ENCODE measurements at regions not wholly inside any gene's neighbourhood (a gene's known extent, or its start where the extent isn't known, plus 50 kb on each side); places are given as distances from the start of the nearest gene placed in this dataset.

DNA sequence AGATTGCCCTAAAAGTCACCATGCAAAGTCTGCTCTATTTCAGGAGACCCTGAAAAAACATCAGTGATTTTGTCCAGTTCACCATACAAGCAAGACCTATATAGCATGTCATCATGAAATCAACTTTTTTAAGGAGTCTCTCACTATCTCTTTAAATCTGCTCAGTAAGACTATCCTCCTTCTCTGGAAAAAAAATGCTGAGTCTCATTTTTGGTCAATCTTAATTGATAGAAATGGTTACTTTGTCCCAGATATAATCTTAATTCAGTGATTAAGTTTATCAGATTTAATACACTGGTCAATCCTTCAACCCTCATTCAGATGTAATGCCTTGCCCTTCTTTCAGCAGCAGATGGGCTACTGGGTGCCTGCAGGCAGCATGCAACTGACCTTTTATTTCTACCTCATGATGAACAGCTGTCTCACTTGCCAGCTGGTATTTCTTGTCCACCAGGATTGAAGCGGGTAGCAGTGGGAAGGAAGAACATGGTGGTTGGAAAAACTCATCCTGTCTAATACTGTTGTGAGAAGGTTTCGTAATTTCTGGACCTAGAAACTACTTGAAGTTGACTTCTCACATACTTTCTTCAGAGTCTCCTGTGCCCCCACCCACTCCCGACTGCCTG, 375.3 kb downstream of the DNAH5 start:
- Histone ChIP-seq H3K4me3 (ENCODE audit: low read length in 2 of 2) (no peak overlapping the region), H3K27me3 (ENCODE audit: control insufficient read depth in 2 of 2, insufficient read depth in 2 of 2, low read length in 2 of 2) (no peaks in the 10 kb centered on the region), H3K9me3 (ENCODE audit: control insufficient read depth in 2 of 2, low read length in 2 of 2) (peaks cover 0 to 2% of the 10 kb centered on the region in 2 donors), H3K36me3 (ENCODE audit: control insufficient read depth in 2 of 2, insufficient read depth in 2 of 2, low read length in 2 of 2) (no peaks in the 10 kb centered on the region), H3K27ac (ENCODE audit: low read depth in 2 of 2, low read length in 2 of 2) (no peak overlapping the region), H3K9ac (ENCODE audit: low read depth in 1 of 2, low read length in 2 of 2) (no peak overlapping the region), H3K4me1 (ENCODE audit: control insufficient read depth in 2 of 2, insufficient read depth in 2 of 2, low read length in 2 of 2) (no peaks in the 10 kb centered on the region)

DNA sequence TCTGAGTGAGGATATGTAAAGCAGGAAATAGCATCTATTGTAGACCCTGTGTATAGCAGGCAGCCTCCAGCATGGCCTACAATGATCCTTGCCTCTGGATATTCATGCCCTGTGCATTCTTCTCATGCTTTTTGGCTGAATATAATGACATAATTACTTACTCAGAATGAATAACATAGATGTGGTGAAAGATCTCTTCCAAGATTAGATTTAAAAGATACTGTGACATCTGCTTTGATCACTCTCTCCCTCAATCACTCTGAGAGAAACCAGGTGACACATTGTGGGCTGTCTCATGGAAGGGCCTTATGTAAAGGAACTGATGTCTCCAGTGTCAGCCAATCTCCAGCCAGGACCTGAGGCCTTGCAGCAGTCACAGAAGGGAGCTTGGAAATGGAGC, 376.7 kb downstream of the DNAH5 start:
- Histone ChIP-seq H3K27me3 (ENCODE audit: control insufficient read depth in 2 of 2, insufficient read depth in 2 of 2, low read length in 2 of 2) (no peaks in the 10 kb centered on the region), H3K9ac (ENCODE audit: low read depth in 1 of 2, low read length in 2 of 2) (no peak overlapping the region), H3K4me3 (ENCODE audit: low read length in 2 of 2) (no peak overlapping the region), H3K9me3 (ENCODE audit: control insufficient read depth in 2 of 2, low read length in 2 of 2) (peaks cover 0 to 2% of the 10 kb centered on the region in 2 donors), H3K27ac (ENCODE audit: low read depth in 2 of 2, low read length in 2 of 2) (no peak overlapping the region), H3K36me3 (ENCODE audit: control insufficient read depth in 2 of 2, insufficient read depth in 2 of 2, low read length in 2 of 2) (no peaks in the 10 kb centered on the region), H3K4me1 (ENCODE audit: control insufficient read depth in 2 of 2, insufficient read depth in 2 of 2, low read length in 2 of 2) (no peaks in the 10 kb centered on the region)

DNA sequence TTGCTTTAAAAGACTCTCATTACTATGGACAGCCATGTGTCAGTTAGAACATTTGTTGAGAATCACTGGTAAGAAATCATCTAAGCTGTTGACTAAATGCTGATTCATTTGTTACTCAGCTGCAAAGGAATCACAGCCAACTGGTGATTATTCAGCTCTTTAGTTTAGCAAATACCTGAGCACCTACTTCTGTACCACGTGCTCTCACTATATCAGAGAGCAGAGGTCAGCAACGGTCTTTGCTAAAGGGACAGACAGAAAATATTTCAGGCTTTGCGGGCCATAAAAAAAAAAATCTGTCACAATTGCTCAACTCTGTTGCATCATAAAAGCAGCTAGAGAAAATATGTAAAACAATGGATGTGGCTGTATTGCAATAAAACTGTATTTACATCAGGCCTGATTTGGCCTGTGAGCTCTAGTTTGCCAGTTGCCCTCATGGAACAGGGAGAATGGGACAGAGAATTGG, 377.6 kb downstream of the DNAH5 start:
- no peaks in the 10 kb centered on the region for H3K36me3 ChIP-seq (ENCODE audit: control insufficient read depth in 2 of 2, insufficient read depth in 2 of 2, low read length in 2 of 2)
- no peak overlapping the region for H3K27ac ChIP-seq (ENCODE audit: low read depth in 2 of 2, low read length in 2 of 2)
- H3K9ac ChIP-seq (ENCODE audit: low read depth in 1 of 2, low read length in 2 of 2), result no peak overlapping the region
- no peak overlapping the region for H3K4me3 ChIP-seq (ENCODE audit: low read length in 2 of 2)
- no peaks in the 10 kb centered on the region for H3K4me1 ChIP-seq (ENCODE audit: control insufficient read depth in 2 of 2, insufficient read depth in 2 of 2, low read length in 2 of 2)
- peaks cover 0 to 2% of the 10 kb centered on the region in 2 donors for H3K9me3 ChIP-seq (ENCODE audit: control insufficient read depth in 2 of 2, low read length in 2 of 2)
- H3K27me3 ChIP-seq (ENCODE audit: control insufficient read depth in 2 of 2, insufficient read depth in 2 of 2, low read length in 2 of 2), result no peaks in the 10 kb centered on the region

DNA sequence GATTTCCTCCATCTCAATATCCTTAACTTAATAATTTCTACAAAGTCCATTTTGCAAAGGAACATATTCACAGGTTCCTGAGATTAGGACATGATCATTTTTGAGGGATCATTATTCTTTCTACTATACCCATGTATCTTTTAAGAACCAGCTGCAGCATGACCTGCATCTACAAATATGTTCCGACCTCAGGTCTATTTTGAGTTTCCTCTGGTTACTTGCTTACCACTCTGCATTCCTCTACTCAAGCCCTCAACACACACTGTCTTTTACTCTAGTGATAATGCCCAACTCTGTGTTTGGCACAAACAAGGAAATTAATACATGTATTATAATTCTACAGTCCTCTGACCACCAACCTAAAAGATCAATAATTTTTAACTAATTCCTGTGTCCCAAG, 386.1 kb downstream of the DNAH5 start:
- no peaks in the 10 kb centered on the region for H3K36me3 ChIP-seq (ENCODE audit: control insufficient read depth in 2 of 2, insufficient read depth in 2 of 2, low read length in 2 of 2)
- no peak overlapping the region for H3K4me3 ChIP-seq (ENCODE audit: low read length in 2 of 2)
- no peaks in the 10 kb centered on the region for H3K9me3 ChIP-seq (ENCODE audit: control insufficient read depth in 2 of 2, low read length in 2 of 2)
- no peaks in the 10 kb centered on the region for H3K27me3 ChIP-seq (ENCODE audit: control insufficient read depth in 2 of 2, insufficient read depth in 2 of 2, low read length in 2 of 2)
- H3K9ac ChIP-seq (ENCODE audit: low read depth in 1 of 2, low read length in 2 of 2), result no peak overlapping the region
- no peak overlapping the region for H3K27ac ChIP-seq (ENCODE audit: low read depth in 2 of 2, low read length in 2 of 2)
- H3K4me1 ChIP-seq (ENCODE audit: control insufficient read depth in 2 of 2, insufficient read depth in 2 of 2, low read length in 2 of 2), result no peaks in the 10 kb centered on the region

DNA sequence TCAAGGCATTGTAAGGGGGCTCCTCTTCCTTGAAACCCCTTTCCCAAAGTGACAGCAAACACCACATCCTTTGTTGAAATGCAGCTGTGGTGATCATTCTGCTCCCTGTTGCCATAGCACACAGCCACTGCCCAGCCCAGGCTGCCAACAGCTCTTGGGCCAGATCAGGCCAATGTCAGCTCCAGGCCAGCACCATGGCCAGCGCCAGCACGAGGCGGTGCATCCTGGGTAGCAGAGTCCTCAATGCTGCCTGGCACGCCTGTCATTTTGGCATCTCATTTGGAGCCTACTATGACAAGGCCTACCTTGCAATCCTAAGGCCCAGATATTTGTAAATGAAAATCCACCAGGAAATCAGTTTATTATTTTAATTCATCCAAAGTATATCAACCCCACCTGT, 390.6 kb downstream of the DNAH5 start:
- Histone ChIP-seq H3K27ac (ENCODE audit: low read depth in 2 of 2, low read length in 2 of 2) (no peak overlapping the region), H3K9me3 (ENCODE audit: control insufficient read depth in 2 of 2, low read length in 2 of 2) (no peaks in the 10 kb centered on the region), H3K27me3 (ENCODE audit: control insufficient read depth in 2 of 2, insufficient read depth in 2 of 2, low read length in 2 of 2) (no peaks in the 10 kb centered on the region), H3K36me3 (ENCODE audit: control insufficient read depth in 2 of 2, insufficient read depth in 2 of 2, low read length in 2 of 2) (no peaks in the 10 kb centered on the region), H3K9ac (ENCODE audit: low read depth in 1 of 2, low read length in 2 of 2) (no peak overlapping the region), H3K4me3 (ENCODE audit: low read length in 2 of 2) (no peak overlapping the region), H3K4me1 (ENCODE audit: control insufficient read depth in 2 of 2, insufficient read depth in 2 of 2, low read length in 2 of 2) (no peaks in the 10 kb centered on the region)

DNA sequence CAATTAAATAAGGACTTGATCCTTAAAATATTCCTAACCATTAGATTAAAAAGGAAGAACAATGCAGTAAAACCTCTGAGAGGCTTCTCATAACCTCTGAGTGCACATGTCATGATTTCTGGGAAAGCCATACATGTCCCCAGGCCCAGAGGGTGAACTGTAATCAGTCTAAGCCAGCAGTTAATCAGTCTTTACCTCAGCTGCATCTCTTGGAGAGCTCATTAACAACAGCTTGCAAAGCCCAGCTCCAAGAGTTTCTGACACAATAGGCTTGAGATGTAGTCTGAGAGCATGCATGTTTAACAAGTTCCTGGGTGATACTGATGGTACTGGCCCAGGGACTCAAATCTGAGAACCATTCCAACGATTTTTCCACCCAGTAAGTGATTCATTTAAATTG, 392.1 kb downstream of the DNAH5 start:
- Histone ChIP-seq H3K27ac (ENCODE audit: low read depth in 2 of 2, low read length in 2 of 2) (no peak overlapping the region), H3K36me3 (ENCODE audit: control insufficient read depth in 2 of 2, insufficient read depth in 2 of 2, low read length in 2 of 2) (no peaks in the 10 kb centered on the region), H3K4me3 (ENCODE audit: low read length in 2 of 2) (no peak overlapping the region), H3K9ac (ENCODE audit: low read depth in 1 of 2, low read length in 2 of 2) (no peak overlapping the region), H3K27me3 (ENCODE audit: control insufficient read depth in 2 of 2, insufficient read depth in 2 of 2, low read length in 2 of 2) (no peaks in the 10 kb centered on the region), H3K4me1 (ENCODE audit: control insufficient read depth in 2 of 2, insufficient read depth in 2 of 2, low read length in 2 of 2) (no peaks in the 10 kb centered on the region), H3K9me3 (ENCODE audit: control insufficient read depth in 2 of 2, low read length in 2 of 2) (no peaks in the 10 kb centered on the region)

DNA sequence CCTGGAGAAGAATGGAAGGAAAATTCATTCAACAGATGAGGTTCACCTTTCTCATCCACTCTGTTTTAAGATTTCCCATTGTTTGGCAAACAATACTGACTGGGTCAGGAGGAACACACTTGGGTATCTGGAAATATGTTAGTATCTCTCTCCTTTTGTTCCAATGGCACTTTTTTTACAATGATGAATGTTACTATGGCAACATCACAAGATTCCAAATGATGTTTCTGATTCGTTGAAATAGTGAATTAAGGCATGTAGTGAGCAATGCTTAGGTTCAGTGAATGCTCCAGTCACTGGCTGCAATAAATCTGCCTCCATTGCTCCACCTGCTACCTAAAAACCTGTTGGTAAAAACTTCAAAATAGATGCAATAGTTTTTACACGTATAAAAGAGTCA, 392.8 kb downstream of the DNAH5 start:
- Histone ChIP-seq H3K36me3 (ENCODE audit: control insufficient read depth in 2 of 2, insufficient read depth in 2 of 2, low read length in 2 of 2) (no peaks in the 10 kb centered on the region), H3K27ac (ENCODE audit: low read depth in 2 of 2, low read length in 2 of 2) (no peak overlapping the region), H3K27me3 (ENCODE audit: control insufficient read depth in 2 of 2, insufficient read depth in 2 of 2, low read length in 2 of 2) (no peaks in the 10 kb centered on the region), H3K9me3 (ENCODE audit: control insufficient read depth in 2 of 2, low read length in 2 of 2) (no peaks in the 10 kb centered on the region), H3K4me3 (ENCODE audit: low read length in 2 of 2) (no peak overlapping the region), H3K9ac (ENCODE audit: low read depth in 1 of 2, low read length in 2 of 2) (no peak overlapping the region), H3K4me1 (ENCODE audit: control insufficient read depth in 2 of 2, insufficient read depth in 2 of 2, low read length in 2 of 2) (no peaks in the 10 kb centered on the region)

DNA sequence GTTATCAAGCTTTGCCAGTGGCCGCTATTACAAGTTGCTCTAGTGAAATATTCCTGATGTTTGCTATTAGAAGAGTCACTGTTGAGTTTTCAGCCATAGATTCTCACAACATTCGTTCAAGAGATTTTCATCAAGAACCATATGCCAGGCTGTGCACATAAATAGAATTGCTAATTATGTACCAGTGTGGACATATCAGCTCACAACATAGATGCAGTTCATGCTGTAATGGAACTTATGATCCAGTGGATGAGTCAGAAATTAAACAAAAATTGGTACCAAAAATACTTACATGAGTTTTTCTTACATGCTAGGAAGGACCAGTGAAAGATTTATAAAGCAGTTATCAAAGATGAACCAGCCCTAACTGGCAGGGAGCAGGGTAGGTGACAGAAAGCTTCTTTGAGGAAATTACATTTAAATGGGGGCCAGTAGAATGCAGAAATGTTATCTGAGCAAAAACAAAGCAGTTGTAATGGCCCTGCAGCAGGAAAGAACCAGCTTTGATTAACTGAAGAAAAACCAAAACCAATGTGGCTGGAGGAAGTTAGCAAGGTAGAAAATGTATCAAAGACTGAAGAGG, 404.2 kb downstream of the DNAH5 start:
- H3K4me1 ChIP-seq (ENCODE audit: control insufficient read depth in 2 of 2, insufficient read depth in 2 of 2, low read length in 2 of 2), result no peaks in the 10 kb centered on the region
- H3K9me3 ChIP-seq (ENCODE audit: control insufficient read depth in 2 of 2, low read length in 2 of 2), result peaks cover 0 to 5% of the 10 kb centered on the region in 2 donors
- H3K27me3 ChIP-seq (ENCODE audit: control insufficient read depth in 2 of 2, insufficient read depth in 2 of 2, low read length in 2 of 2), result no peaks in the 10 kb centered on the region

DNA sequence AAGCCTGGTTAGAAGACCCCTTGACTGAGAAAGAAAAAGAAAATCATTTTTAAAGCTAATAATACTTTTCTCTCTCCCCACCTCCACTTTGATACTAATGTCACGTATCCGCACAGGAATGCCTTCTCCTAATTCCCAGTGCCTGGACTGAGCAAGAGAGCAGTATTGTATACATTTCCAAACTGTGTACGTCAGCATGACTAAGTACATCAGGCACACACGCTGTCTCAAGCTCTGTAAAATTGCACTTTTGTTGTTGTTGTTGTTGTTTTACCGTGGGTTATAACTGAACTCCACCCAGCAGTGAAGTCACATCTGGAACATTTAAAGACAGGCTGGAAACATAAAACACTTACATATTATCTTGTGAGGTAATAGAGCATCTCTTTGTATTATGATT, 407.6 kb downstream of the DNAH5 start:
- no peaks in the 10 kb centered on the region for H3K27me3 ChIP-seq (ENCODE audit: control insufficient read depth in 2 of 2, insufficient read depth in 2 of 2, low read length in 2 of 2)
- H3K27ac ChIP-seq (ENCODE audit: low read depth in 2 of 2, low read length in 2 of 2), result no peak overlapping the region
- H3K9me3 ChIP-seq (ENCODE audit: control insufficient read depth in 2 of 2, low read length in 2 of 2), result no peaks in the 10 kb centered on the region
- no peak overlapping the region for H3K9ac ChIP-seq (ENCODE audit: low read depth in 1 of 2, low read length in 2 of 2)
- no peaks in the 10 kb centered on the region for H3K36me3 ChIP-seq (ENCODE audit: control insufficient read depth in 2 of 2, insufficient read depth in 2 of 2, low read length in 2 of 2)
- H3K4me1 ChIP-seq (ENCODE audit: control insufficient read depth in 2 of 2, insufficient read depth in 2 of 2, low read length in 2 of 2), result no peaks in the 10 kb centered on the region
- H3K4me3 ChIP-seq (ENCODE audit: low read length in 2 of 2), result no peak overlapping the region

More for the DNA sequence above, 404.2 kb downstream of the DNAH5 start:
- Histone ChIP-seq H3K9ac (ENCODE audit: low read depth in 1 of 2, low read length in 2 of 2) (no peak overlapping the region), H3K27ac (ENCODE audit: low read depth in 2 of 2, low read length in 2 of 2) (no peak overlapping the region), H3K36me3 (ENCODE audit: control insufficient read depth in 2 of 2, insufficient read depth in 2 of 2, low read length in 2 of 2) (no peaks in the 10 kb centered on the region), H3K4me3 (ENCODE audit: low read length in 2 of 2) (no peak overlapping the region)

DNA sequence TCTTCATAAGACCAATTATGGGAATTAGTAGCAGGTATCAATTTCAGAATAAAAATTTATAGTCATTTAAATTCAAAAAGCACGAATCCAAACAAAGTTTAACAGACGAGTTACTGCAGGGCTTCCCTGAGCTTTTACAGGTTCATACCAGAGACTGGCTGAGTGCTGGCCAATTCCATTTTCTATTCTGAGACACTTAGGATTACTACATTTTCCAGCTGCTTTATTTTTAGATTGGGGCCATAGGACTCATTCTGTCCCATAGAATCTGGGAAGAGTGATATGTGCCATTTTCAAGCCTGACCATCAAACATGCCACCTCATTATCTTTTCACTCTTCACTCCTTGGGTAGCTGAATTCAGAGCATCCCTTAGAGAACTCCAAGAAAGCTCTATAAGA, 410.7 kb downstream of the DNAH5 start:
- no peaks in the 10 kb centered on the region for H3K27me3 ChIP-seq (ENCODE audit: control insufficient read depth in 2 of 2, insufficient read depth in 2 of 2, low read length in 2 of 2)
- no peak overlapping the region for H3K9ac ChIP-seq (ENCODE audit: low read depth in 1 of 2, low read length in 2 of 2)
- no peaks in the 10 kb centered on the region for H3K9me3 ChIP-seq (ENCODE audit: control insufficient read depth in 2 of 2, low read length in 2 of 2)
- no peaks in the 10 kb centered on the region for H3K36me3 ChIP-seq (ENCODE audit: control insufficient read depth in 2 of 2, insufficient read depth in 2 of 2, low read length in 2 of 2)
- no peaks in the 10 kb centered on the region for H3K4me1 ChIP-seq (ENCODE audit: control insufficient read depth in 2 of 2, insufficient read depth in 2 of 2, low read length in 2 of 2)
- no peak overlapping the region for H3K27ac ChIP-seq (ENCODE audit: low read depth in 2 of 2, low read length in 2 of 2)
- H3K4me3 ChIP-seq (ENCODE audit: low read length in 2 of 2), result no peak overlapping the region

Measured in mucosa of rectum (tissue), 2 donors.